OCI-LY1 (cell line): ENCODE measurements at regions not wholly inside any gene's neighbourhood (a gene's known extent, or its start where the extent isn't known, plus 50 kb on each side); places are given as distances from the start of the nearest gene placed in this dataset.

ENCODE experiments used
- H2AFZ ChIP-seq: fragments of 200-600 bp; sonication (generic), shearing (Covaris generic); 2 replicates; pipeline ENCODE4 v1.6.0; 2014; ENCODE audit warnings: antibody characterized with exemption, mild to moderate bottlenecking, low read length
- H3F3A ChIP-seq: fragments of 200-600 bp; sonication (generic), shearing (Covaris generic); 2 replicates; pipeline ENCODE4 v1.6.0; 2014; ENCODE audit warnings: mild to moderate bottlenecking, antibody characterized with exemption, low read length, moderate library complexity; ENCODE audit not compliant: insufficient read depth
- H3K27ac ChIP-seq: fragments of 200-600 bp; sonication (generic); 2 replicates; pipeline ENCODE4 v1.5.1; 2014; ENCODE audit warnings: low read length, mixed run types, mild to moderate bottlenecking, low read depth; ENCODE audit not compliant: poor library complexity, severe bottlenecking
- H3K27me3 ChIP-seq: fragments of 200-600 bp; sonication (generic); 2 replicates; pipeline ENCODE4 v1.6.0; 2014; ENCODE audit warnings: antibody characterized with exemption, mild to moderate bottlenecking, low read length, moderate library complexity; ENCODE audit not compliant: insufficient read depth
- H3K36me3 ChIP-seq: fragments of 200-600 bp; sonication (generic); 2 replicates; pipeline ENCODE4 v1.6.1; 2014; ENCODE audit warnings: mild to moderate bottlenecking, antibody characterized with exemption, low read length, moderate library complexity, mixed read lengths; ENCODE audit not compliant: insufficient read depth
- H3K4me1 ChIP-seq: fragments of 200-600 bp; sonication (generic); 2 replicates; pipeline ENCODE4 v1.5.1; 2014; ENCODE audit warnings: mild to moderate bottlenecking, low read length, moderate library complexity; ENCODE audit not compliant: insufficient read depth, severe bottlenecking
- H3K4me2 ChIP-seq: fragments of 200-600 bp; sonication (generic), shearing (Covaris generic); 2 replicates; pipeline ENCODE4 v1.6.1; 2014; ENCODE audit warnings: low read length
- H3K4me3 ChIP-seq: fragments of 200-600 bp; sonication (generic); 2 replicates; pipeline ENCODE4 v1.5.1; 2014; ENCODE audit warnings: low read length, low read depth, mild to moderate bottlenecking, mixed read lengths; ENCODE audit not compliant: poor library complexity, severe bottlenecking
- H3K79me2 ChIP-seq: fragments of 200-600 bp; shearing (Covaris generic); 2 replicates; pipeline ENCODE4 v1.6.1; 2016; ENCODE audit warnings: mixed run types, low read length, mixed read lengths; ENCODE audit not compliant: insufficient read depth
- H3K9ac ChIP-seq: fragments of 200-600 bp; sonication (generic), shearing (Covaris generic); 2 replicates; pipeline ENCODE4 v1.6.1; 2014; ENCODE audit warnings: mild to moderate bottlenecking, low read length, mixed read lengths
- H3K9me2 ChIP-seq: fragments of 200-600 bp; sonication (generic), shearing (Covaris generic); 2 replicates; pipeline ENCODE4 v1.6.1; 2014; ENCODE audit warnings: low read depth, mild to moderate bottlenecking, low read length, mixed read lengths
- H3K9me3 ChIP-seq: fragments of 200-600 bp; shearing (Covaris generic); 2 replicates; pipeline ENCODE4 v1.6.1; 2014; ENCODE audit warnings: low read length, mixed read lengths
- H4K20me1 ChIP-seq: fragments of 200-600 bp; sonication (generic), shearing (Covaris generic); 2 replicates; pipeline ENCODE4 v1.6.0; 2016; ENCODE audit warnings: mild to moderate bottlenecking, low read length; ENCODE audit not compliant: insufficient read depth
- EZH2 ChIP-seq: fragments of 200-600 bp; sonication (generic), shearing (Covaris generic); IDR thresholded peaks from 2 replicates; pipeline ENCODE4 v1.8.0; 2017; ENCODE audit warnings: borderline replicate concordance, mixed run types, mild to moderate bottlenecking, antibody characterized with exemption, low read length, moderate library complexity, mixed read lengths
- TF ChIP-seq, protein P1 (sequence below): fragments of 200-600 bp; sonication (generic), shearing (Covaris generic); IDR thresholded peaks from 2 replicates; pipeline ENCODE4 v1.5.1; 2017; ENCODE audit warnings: mild to moderate bottlenecking, antibody characterized with exemption, low read length, moderate library complexity, mixed read lengths

DNA sequence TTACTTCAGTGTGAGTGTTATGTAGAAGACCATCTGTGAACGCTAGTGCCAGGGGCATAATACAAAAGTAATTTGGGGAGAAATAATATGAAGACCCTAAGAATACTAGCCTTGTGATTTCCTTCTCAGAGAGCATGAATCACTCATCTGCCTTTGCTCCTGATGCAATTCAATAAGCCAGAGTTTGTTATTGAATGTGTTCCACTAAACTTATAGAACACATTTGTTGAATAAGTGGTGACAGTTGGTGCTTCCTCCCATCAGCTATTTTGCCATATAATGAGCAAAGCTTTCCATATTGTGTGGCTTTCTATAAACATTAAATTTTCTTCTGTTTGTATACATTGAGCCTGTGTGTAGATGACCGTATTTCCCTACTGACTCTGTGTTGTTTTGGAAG lies 136.4 kb upstream of the QRFPR start:
- TF ChIP-seq, protein P1, sequence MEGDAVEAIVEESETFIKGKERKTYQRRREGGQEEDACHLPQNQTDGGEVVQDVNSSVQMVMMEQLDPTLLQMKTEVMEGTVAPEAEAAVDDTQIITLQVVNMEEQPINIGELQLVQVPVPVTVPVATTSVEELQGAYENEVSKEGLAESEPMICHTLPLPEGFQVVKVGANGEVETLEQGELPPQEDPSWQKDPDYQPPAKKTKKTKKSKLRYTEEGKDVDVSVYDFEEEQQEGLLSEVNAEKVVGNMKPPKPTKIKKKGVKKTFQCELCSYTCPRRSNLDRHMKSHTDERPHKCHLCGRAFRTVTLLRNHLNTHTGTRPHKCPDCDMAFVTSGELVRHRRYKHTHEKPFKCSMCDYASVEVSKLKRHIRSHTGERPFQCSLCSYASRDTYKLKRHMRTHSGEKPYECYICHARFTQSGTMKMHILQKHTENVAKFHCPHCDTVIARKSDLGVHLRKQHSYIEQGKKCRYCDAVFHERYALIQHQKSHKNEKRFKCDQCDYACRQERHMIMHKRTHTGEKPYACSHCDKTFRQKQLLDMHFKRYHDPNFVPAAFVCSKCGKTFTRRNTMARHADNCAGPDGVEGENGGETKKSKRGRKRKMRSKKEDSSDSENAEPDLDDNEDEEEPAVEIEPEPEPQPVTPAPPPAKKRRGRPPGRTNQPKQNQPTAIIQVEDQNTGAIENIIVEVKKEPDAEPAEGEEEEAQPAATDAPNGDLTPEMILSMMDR = no peak
- TF ChIP-seq EZH2 = no peak
- Histone ChIP-seq H2AFZ (no peak overlapping the region), H4K20me1 (no peaks in the 10 kb centered on the region), H3K27me3 (no peaks in the 10 kb centered on the region), H3F3A (no peaks in the 10 kb centered on the region), H3K9me3 (no peaks in the 10 kb centered on the region), H3K4me3 (no peak overlapping the region), H3K36me3 (no peaks in the 10 kb centered on the region), H3K79me2 (no peaks in the 10 kb centered on the region), H3K27ac (no peak overlapping the region), H3K9me2 (no peaks in the 10 kb centered on the region), H3K9ac (no peak overlapping the region), H3K4me2 (no peak overlapping the region), H3K4me1 (no peaks in the 10 kb centered on the region)

DNA sequence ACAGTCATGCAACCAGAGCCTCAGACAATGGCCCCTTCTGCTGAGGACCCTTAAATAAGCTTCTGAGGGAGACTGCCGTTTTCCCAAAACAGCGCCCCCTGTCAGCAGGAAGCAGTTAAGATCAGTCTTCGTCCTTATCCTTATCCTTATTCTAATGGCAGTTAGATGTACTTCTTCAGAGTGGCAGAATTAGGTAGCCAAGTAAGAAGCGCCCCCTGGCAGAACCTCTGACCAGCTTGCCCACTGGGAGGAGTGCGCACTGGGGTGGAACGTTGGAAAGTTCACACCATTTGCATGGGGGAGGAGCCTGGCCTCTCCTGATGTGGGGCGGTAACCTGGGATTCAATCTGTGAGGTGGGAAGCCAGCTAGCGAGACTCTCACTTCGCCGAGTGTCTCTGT lies 133.6 kb upstream of the QRFPR start:
- no peak overlapping the region for H3K27ac ChIP-seq
- no peak overlapping the region for H3K4me2 ChIP-seq
- no peaks in the 10 kb centered on the region for H3K9me2 ChIP-seq
- TF ChIP-seq, protein P1 = 0 out of 2 replicates have a peak, but pooled peaks have one; percentile 16
- TF ChIP-seq EZH2 = no peak
- no peaks in the 10 kb centered on the region for H3K27me3 ChIP-seq
- no peaks in the 10 kb centered on the region for H3K9me3 ChIP-seq
- no peaks in the 10 kb centered on the region for H3K36me3 ChIP-seq
- H3K79me2 ChIP-seq = no peaks in the 10 kb centered on the region
- no peak overlapping the region for H3K4me3 ChIP-seq
- H3K9ac ChIP-seq = no peak overlapping the region
- no peaks in the 10 kb centered on the region for H4K20me1 ChIP-seq
- H3K4me1 ChIP-seq = no peaks in the 10 kb centered on the region
- no peak overlapping the region for H2AFZ ChIP-seq
- no peaks in the 10 kb centered on the region for H3F3A ChIP-seq

DNA sequence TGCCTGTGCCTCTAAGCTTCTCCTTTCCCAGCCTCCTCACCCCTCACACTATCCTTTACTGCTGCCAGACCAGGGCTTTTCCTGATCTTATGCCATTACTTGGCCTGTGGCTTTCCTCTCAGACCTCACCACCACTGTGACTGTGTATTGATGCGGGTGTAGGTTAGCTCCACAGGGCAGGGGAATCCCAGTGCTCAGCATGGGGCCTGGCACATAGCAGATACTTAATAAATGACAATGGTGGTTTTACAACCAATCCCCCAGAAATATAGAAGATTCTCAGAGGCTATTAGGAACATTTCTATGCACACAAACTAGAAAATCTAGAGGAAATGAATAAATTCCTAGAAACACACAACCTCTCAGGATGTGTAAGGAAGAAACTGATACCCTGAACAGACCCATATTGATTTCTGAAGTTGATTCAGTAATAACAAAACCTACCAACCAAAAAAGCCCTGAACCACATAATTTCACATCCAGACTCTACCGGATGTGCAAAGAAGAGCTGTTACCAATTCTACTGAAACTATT lies 129.6 kb upstream of the QRFPR start:
- Histone ChIP-seq H2AFZ (no peak overlapping the region), H3K4me2 (no peak overlapping the region)

More for the DNA sequence above, 129.6 kb upstream of the QRFPR start:
- Histone ChIP-seq H3K9me3 (no peaks in the 10 kb centered on the region), H3K36me3 (no peaks in the 10 kb centered on the region), H3F3A (no peaks in the 10 kb centered on the region), H4K20me1 (no peaks in the 10 kb centered on the region), H3K4me1 (no peaks in the 10 kb centered on the region), H3K4me3 (no peak overlapping the region), H3K79me2 (no peaks in the 10 kb centered on the region), H3K9ac (no peak overlapping the region), H3K9me2 (no peaks in the 10 kb centered on the region), H3K27ac (no peak overlapping the region), H3K27me3 (no peaks in the 10 kb centered on the region)
- TF ChIP-seq EZH2 = no peak
- TF ChIP-seq, protein P1 = no peak
